ENCODE measurements at regions not wholly inside any gene's neighbourhood (a gene's known extent, or its start where the extent isn't known, plus 50 kb on each side); places are given as distances from the start of the nearest gene placed in this dataset.

- no peak for TF ChIP-seq CTCF (IDR thresholded peaks at IDR 0.05)
- TF ChIP-seq TCF7L2 (IDR thresholded peaks at IDR 0.05; ENCODE audit: low read depth, low read length) = no peak
- no peak for TF ChIP-seq SIN3A (IDR thresholded peaks at IDR 0.05; ENCODE audit: borderline replicate concordance, insufficient read depth, low read depth, low read length)
- no peak for TF ChIP-seq REST (IDR thresholded peaks at IDR 0.05; ENCODE audit: insufficient read depth in 1 of 2, low read depth in 2 of 2, low read length in 1 of 2)
- no peak for TF ChIP-seq POLR2AphosphoS5 (IDR thresholded peaks at IDR 0.05; ENCODE audit: low read depth, low read length)
Measured at GRCh38 chr2:228690681-228691080, 509.2 kb upstream of the SPHKAP start.

All from Panc1 (cell line).